ENCODE measurements at regions not wholly inside any gene's neighbourhood (a gene's known extent, or its start where the extent isn't known, plus 50 kb on each side); places are given as distances from the start of the nearest gene placed in this dataset.

GRCh38 chr1:192751260-192751659 lies 57.6 kb upstream of the RGS2 start:
- no peak overlapping the region for H2AFZ ChIP-seq (ENCODE audit: insufficient read depth, low read depth, low read length, poor library complexity, severe bottlenecking)
- no peaks in the 10 kb centered on the region for H3K36me3 ChIP-seq (replicated peaks in 1 of 2; ENCODE audit: control extremely low read depth in 1 of 2, control insufficient read depth in 1 of 2, extremely low read depth in 1 of 2, insufficient read depth in 2 of 2, low read length in 1 of 2)
- ChIA-PET CTCF (no interaction called here), POLR2A (no interaction called here)
- Mint-ChIP-seq H3K4me3 (no peak overlapping the region), H3K27ac (no peak overlapping the region), H3K27me3 (peaks cover 3% of the 10 kb centered on the region), H3K4me1 (no peaks in the 10 kb centered on the region), H3K9me3 (ENCODE audit: insufficient read depth) (peaks cover 3% of the 10 kb centered on the region)
- H4K20me1 ChIP-seq (ENCODE audit: control insufficient read depth, insufficient read depth, low read length, poor library complexity, severe bottlenecking), result no peaks in the 10 kb centered on the region
- 97% methylated on average over 6 of the region's 12 CpGs for WGBS (ENCODE audit: insufficient coverage)
- H3K79me2 ChIP-seq (ENCODE audit: control insufficient read depth, insufficient read depth, low read length), result no peaks in the 10 kb centered on the region
- no peaks in the 10 kb centered on the region for H3K27me3 ChIP-seq (replicated peaks in 1 of 4; ENCODE audit: control extremely low read depth in 1 of 4, control insufficient read depth in 3 of 4, insufficient read depth in 4 of 4, low read length in 3 of 4)
- H3K4me3 ChIP-seq (ENCODE audit: control extremely low read depth in 1 of 5, extremely low read depth in 1 of 5, insufficient read depth in 1 of 5, low read depth in 2 of 5, low read length in 4 of 5), result no peak overlapping the region
- H3K4me1 ChIP-seq (ENCODE audit: control insufficient read depth in 2 of 2, insufficient read depth in 2 of 2, low read length in 2 of 2), result no peaks in the 10 kb centered on the region
- no peak overlapping the region for H3K27ac ChIP-seq (ENCODE audit: low read length in 2 of 2)
- ATAC-seq (ENCODE audit: low read depth) (no peak), DNase-seq (no peak)
- H3K9me3 ChIP-seq (ENCODE audit: control extremely low read depth in 1 of 3, control insufficient read depth in 2 of 3, insufficient read depth in 1 of 3, low read length in 2 of 3), result peaks cover 0 to 9% (median 0%) of the 10 kb centered on the region in 3 donors
- TF ChIP-seq CTCF (IDR thresholded peaks at IDR 0.05) (no peak), EZH2 (IDR thresholded peaks at IDR 0.05; ENCODE audit: borderline replicate concordance, insufficient read depth, low read depth, low read length, poor library complexity, severe bottlenecking) (no peak)
- no peak overlapping the region for H3K4me2 ChIP-seq (replicated peaks; ENCODE audit: low read depth, low read length, poor library complexity, severe bottlenecking)
- no peak overlapping the region for H3K9ac ChIP-seq (ENCODE audit: low read length)
- intact Hi-C loops (cut with micrococcal nuclease), result no loop called here

GRCh38 chr1:192756314-192756713 lies 52.5 kb upstream of the RGS2 start:
- no peak overlapping the region for H2AFZ ChIP-seq (ENCODE audit: insufficient read depth, low read depth, low read length, poor library complexity, severe bottlenecking)
- POLR2A ChIA-PET, result no interaction called here
- peaks cover 0 to 3% (median 0%) of the 10 kb centered on the region in 4 experiments for H3K27me3 ChIP-seq (replicated peaks in 1 of 4; ENCODE audit: control extremely low read depth in 1 of 4, control insufficient read depth in 3 of 4, insufficient read depth in 4 of 4, low read length in 3 of 4)
- peaks cover 0 to 5% (median 0%) of the 10 kb centered on the region in 3 donors for H3K9me3 ChIP-seq (ENCODE audit: control extremely low read depth in 1 of 3, control insufficient read depth in 2 of 3, insufficient read depth in 1 of 3, low read length in 2 of 3)
- no peak overlapping the region for H3K9ac ChIP-seq (ENCODE audit: low read length)
- H3K4me3 ChIP-seq (ENCODE audit: control extremely low read depth in 1 of 5, extremely low read depth in 1 of 5, insufficient read depth in 1 of 5, low read depth in 2 of 5, low read length in 4 of 5), result no peak overlapping the region
- Mint-ChIP-seq H3K9me3 (ENCODE audit: insufficient read depth) (peaks cover 3% of the 10 kb centered on the region), H3K27me3 (peaks cover 16% of the 10 kb centered on the region), H3K4me3 (no peak overlapping the region), H3K27ac (no peak overlapping the region), H3K4me1 (no peaks in the 10 kb centered on the region)
- H3K4me1 ChIP-seq (ENCODE audit: control insufficient read depth in 2 of 2, insufficient read depth in 2 of 2, low read length in 2 of 2), result no peaks in the 10 kb centered on the region
- DNase-seq (peak; percentile 9), ATAC-seq (ENCODE audit: low read depth) (no peak)
- no peaks in the 10 kb centered on the region for H3K79me2 ChIP-seq (ENCODE audit: control insufficient read depth, insufficient read depth, low read length)
- no peak overlapping the region for H3K27ac ChIP-seq (ENCODE audit: low read length in 2 of 2)
- no peak for TF ChIP-seq EZH2 (IDR thresholded peaks at IDR 0.05; ENCODE audit: borderline replicate concordance, insufficient read depth, low read depth, low read length, poor library complexity, severe bottlenecking)
- H3K36me3 ChIP-seq (replicated peaks in 1 of 2; ENCODE audit: control extremely low read depth in 1 of 2, control insufficient read depth in 1 of 2, extremely low read depth in 1 of 2, insufficient read depth in 2 of 2, low read length in 1 of 2), result no peaks in the 10 kb centered on the region
- 40% methylated on average over 1 of the region's 4 CpGs for WGBS (ENCODE audit: insufficient coverage)
- CTCF ChIA-PET, result no interaction called here
- H4K20me1 ChIP-seq (ENCODE audit: control insufficient read depth, insufficient read depth, low read length, poor library complexity, severe bottlenecking), result no peaks in the 10 kb centered on the region
- intact Hi-C loops (cut with micrococcal nuclease), result no loop called here
- no peak overlapping the region for H3K4me2 ChIP-seq (replicated peaks; ENCODE audit: low read depth, low read length, poor library complexity, severe bottlenecking)
